ENCODE measurements at regions not wholly inside any gene's neighbourhood (a gene's known extent, or its start where the extent isn't known, plus 50 kb on each side); places are given as distances from the start of the nearest gene placed in this dataset.
"Not testable (repeated sequence)": the region's sequence is repeated elsewhere in the genome, so short reads cannot be mapped to it uniquely, and the experiment has no call there.

- DNase-seq (ENCODE audit: low read depth, low spot score): no peak
Measured at GRCh38 chr6:134637847-134638437, 312.0 kb downstream of the ALDH8A1 start.

- DNase-seq (ENCODE audit: low read depth, low spot score): no peak
Measured at GRCh38 chr6:134637282-134637681, 312.6 kb downstream of the ALDH8A1 start.

- DNase-seq (ENCODE audit: low read depth, low spot score): no peak
Measured at GRCh38 chr6:134636186-134636799, 313.6 kb downstream of the ALDH8A1 start.

DNA sequence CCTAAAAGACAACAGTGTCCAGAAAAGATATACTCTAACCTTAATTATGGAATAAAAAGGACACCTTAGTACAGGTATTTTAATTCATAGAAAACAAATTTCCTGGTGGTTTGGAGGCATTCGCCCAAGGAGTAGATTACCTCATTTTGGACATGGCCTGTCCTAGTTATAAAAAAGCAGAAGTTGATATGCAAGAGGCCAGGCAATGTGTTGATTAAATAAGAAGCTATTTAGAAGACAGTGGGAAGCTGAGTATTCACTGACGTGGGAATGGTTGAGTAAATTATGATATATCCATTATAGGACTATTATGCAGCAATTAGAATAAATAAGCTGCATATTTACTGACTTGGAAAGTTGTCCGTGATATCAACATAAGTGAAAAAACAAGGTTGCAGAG is 314.9 kb downstream of the ALDH8A1 start:
- no peak for DNase-seq (ENCODE audit: low read depth, low spot score)

- DNase-seq (ENCODE audit: low read depth, low spot score): no peak
Measured at GRCh38 chr6:134634466-134634865, 315.4 kb downstream of the ALDH8A1 start.

GRCh38 chr6:134632982-134633940 is 315.3 kb upstream of the SGK1 start:
- not testable (repeated sequence) for DNase-seq (ENCODE audit: low read depth, low spot score)

GRCh38 chr6:134632024-134632423 is 314.1 kb upstream of the SGK1 start:
- no peak for DNase-seq (ENCODE audit: low read depth, low spot score)

DNA sequence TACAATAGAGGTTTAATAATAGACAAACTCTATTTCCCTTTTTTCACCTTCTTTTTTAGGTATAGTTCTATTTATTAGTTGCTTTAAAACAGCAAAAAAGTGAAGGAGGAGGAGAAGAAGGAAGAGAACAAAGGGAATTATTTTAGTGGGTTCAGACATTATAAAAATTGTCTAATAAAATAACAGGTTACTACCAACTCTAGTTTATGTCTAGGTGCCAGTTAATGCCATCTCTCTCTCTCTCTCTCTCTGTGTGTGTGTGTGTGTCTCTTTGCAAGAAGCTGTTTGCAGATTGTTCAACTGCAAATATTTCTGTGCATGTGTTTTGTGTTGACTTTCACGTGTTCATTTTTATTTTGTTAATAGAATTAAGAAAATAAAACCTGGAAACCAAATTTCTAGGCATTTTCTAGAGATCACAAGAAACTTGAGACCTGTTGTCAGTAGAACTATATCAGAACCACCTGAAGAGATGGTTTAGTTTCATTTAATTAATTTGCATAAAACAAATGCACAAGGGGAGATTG is 313.5 kb upstream of the SGK1 start:
- DNase-seq (ENCODE audit: low read depth, low spot score): no peak

DNA sequence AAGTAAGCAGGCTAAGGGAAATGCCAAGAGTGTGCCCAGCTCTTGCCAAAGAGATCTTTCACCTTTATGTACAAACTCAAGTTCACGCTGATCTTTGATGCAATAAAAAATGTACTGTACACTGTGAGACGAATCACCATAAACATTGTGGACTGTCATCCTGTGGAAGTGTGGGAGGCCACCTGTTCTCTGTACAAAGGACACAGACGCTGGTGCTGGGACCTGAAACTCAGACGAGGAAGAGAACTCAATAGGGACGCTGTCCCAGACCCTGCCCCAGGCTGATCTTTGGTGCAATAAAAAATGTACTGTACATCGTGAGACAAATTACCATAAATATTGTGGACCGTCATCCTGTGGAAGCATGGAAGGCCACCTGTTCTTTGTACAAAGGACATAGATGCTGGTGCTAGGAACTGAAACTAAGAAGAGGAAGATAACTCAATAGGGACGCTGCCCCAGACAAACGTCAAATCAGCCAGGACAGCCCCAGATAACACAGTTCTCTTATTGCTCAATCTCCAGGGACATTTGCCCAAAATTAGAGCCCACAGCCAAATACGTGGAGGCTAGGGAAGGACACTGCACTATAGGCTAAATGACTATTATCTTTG is 312.7 kb upstream of the SGK1 start:
- no peak for DNase-seq (ENCODE audit: low read depth, low spot score)

DNA sequence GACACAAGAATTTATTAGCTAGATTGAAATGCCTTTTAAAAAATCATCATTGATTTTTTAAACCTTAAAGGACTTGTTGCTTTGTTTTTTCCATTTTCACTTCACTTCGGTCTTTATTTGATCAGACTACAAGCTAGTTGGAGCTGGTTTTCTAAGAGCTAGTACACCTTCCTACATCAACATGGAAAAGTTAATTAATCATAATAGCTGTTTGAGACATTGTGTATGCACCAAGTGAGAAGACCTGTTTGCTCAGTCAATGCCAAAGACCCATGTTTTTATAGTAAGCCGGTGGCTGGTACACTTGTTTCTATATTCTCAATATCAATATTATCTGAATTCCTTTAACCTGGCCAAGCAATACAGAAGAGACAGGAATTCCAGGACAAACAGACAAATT is 310.2 kb upstream of the SGK1 start:
- no peak for DNase-seq (ENCODE audit: low read depth, low spot score)

DNA sequence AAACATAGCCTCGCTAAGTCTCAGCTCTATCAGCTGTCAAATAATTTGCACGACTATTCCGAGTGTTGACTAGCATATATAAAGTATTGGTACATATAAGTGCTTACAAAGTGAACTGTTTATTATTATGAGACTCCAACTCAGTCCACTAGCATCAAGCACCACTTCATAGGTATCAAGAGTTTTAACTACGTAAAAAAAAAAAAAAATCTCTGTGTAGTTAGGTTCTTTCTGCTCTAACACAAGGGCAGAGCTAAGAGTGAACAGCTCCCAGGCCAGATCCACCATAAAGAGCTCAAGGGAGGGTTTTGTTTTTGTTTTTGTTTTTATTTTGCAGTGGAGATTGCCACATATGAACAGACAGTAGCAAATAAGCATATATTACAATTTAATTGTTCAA is 309.8 kb upstream of the SGK1 start:
- DNase-seq (ENCODE audit: low read depth, low spot score): no peak

GRCh38 chr6:134626589-134626988 is 308.7 kb upstream of the SGK1 start:
- DNase-seq (ENCODE audit: low read depth, low spot score): no peak

DNA sequence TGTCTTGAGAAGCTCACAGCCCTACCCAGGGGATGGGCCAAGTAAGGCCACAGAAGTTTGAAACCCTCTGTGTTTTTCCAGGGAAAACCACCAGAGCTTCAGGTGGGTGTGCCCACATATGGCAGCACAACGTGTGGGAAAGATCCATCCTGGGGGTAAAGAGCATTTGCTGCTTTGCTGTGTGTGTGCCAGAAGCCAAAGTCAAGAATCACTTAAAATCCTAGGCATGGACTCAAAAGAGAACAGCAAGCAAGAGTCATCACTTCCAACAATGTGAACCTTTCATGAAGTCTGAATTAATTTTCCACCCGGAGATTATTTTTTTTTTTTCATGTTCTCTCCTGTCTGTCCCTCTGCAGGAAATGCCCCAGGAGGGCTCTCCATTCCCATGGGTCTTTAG is 308.2 kb upstream of the SGK1 start:
- no peak for DNase-seq (ENCODE audit: low read depth, low spot score)

GRCh38 chr6:134624781-134625180 is 306.9 kb upstream of the SGK1 start:
- DNase-seq (ENCODE audit: low read depth, low spot score): no peak

GRCh38 chr6:134623401-134623800 is 305.5 kb upstream of the SGK1 start:
- no peak for DNase-seq (ENCODE audit: low read depth, low spot score)

DNA sequence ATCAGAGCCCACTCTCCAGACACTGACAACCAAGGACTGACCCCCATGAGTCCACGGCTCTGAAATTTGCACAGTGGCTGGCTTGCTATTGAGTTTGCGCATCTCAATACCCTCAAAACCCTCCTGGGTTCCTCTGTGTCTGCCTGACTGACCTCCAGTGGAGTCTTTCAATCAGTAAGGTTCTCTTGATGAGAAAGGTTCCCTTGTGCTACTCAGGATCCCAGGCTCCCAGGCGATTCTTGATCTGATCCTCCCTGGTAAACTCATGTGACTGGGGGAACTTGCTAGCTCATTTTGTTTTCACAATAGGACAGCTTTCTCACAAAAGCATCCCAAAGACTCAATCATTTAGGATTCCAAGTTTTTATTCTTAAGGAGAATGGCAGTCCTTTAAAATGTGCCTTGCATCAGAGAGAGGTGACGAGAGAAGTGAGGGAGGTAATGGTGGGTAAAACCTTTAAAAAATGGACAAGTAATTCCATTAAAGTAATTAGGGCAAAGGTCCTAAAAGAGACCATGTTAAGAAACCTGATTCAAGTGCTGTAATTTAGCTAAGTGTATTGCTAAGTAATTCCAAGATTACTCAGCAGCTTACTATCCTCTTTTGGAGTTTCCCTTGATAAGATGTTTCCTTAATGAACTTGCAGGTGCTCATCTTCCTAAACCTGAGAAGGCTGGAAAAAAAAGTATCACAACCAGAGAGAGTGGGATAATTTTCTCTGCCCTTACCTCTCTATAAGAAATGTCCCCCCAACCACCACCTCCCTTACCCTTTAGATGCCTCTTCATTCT is 304.7 kb upstream of the SGK1 start:
- no peak for DNase-seq (ENCODE audit: low read depth, low spot score)

DNA sequence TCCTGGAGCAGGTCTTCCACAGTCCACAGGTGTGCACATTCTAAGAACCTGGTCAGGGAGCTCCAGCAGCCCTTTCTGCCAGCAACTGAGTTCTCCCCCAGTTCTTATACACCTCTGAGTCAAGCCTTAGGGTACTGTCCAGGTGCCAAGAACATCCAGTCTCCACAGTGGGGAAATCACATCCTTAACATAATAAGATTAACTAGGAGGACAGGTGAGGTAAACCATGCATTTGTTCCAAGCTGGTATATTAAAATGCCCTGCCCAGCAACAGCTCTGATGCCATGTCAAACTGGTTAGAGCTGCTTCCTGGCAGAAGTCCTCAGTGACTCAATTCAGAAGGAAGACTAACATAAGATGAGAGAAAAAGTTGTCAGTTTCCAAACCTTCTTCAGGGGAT is 303.9 kb upstream of the SGK1 start:
- no peak for DNase-seq (ENCODE audit: low read depth, low spot score)

DNA sequence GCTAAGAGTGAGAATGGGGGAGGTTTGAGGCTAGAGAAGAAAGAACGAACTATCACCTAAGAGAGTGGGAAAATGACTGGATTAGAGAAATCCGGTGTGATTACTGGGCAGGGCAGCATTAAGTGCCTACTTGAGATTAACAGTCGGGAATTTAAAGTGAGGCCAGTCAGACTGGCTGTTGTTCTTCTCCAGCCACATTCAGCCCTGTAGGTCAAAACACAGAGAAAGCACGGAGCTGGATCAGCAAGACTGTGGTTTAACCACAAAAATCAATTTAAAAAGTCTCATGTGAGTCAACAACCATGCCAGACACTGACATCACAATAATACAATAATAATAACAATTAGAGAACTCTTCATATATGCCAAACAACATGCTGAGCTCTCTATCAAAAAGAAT is 301.9 kb upstream of the SGK1 start:
- DNase-seq (ENCODE audit: low read depth, low spot score): no peak

DNA sequence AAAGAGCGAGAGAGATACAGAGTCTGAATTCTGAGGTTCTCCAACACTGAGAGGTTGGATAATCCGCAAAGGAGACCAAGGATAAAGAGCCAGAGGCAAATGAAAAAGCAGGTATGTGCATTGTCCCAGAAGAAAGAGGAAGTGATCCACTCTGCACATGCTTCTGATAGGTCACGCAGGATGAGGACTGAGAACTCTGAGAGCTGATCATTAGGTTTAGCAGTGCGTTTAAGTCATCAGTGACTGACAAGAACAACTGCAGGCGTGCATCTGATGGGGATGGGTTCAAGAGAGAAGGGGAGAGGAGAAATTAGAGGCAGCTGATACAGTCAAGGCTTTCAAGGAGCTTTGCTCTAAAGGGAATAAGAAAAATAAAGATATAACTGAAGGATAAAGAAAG is 301.2 kb upstream of the SGK1 start:
- no peak for DNase-seq (ENCODE audit: low read depth, low spot score)

DNA sequence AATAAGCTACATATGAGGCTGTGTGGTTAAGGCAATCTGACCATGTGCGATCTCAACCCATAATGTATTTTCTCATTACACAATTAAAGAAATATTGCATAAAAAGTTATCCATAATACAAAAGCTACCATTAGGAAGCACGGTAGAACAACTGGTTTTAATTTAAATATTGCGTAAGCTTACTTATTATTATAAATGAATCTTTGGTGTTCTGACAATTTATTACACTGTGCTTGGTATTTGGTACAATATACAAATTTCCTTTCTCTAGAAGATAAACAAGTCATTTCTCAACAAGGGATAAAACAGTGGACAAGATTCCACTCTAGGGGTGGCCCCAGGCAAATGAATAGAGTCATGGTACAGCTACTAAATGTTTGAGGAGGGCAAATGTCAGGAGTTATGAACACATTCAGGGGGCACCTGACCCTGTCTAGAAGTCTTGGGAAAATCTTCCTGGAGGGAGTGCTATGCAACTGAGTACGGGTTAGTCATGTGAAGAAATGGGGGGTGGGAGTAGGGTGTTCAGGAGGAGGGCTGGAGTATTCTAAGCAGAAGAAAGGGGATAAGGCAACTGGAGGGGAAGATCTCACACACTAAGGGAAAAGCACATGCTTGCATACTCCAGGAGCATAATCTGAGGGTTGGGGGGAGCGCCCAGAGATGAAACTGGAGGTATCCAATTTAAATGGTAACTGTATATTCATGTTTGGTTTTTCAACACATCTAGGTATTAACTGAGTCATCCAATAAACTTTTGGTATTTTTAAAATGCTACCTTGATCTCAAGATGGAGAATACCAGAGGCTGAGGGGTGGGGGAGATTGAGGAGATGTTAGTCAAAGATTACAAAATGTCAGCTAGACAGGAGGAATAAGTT is 296.9 kb upstream of the SGK1 start:
- DNase-seq (ENCODE audit: low read depth, low spot score): no peak
